HG02588 (cell line): ENCODE measurements at regions not wholly inside any gene's neighbourhood (a gene's known extent, or its start where the extent isn't known, plus 50 kb on each side); places are given as distances from the start of the nearest gene placed in this dataset.

Experiments
- ATAC-seq: cut with Tn5 transposase; IDR thresholded peaks from one replicate; pipeline ENCODE4 v1.9.1; 2021; ENCODE audit warnings: mild to moderate bottlenecking, moderate library complexity; ENCODE audit not compliant: unreplicated experiment

DNA sequence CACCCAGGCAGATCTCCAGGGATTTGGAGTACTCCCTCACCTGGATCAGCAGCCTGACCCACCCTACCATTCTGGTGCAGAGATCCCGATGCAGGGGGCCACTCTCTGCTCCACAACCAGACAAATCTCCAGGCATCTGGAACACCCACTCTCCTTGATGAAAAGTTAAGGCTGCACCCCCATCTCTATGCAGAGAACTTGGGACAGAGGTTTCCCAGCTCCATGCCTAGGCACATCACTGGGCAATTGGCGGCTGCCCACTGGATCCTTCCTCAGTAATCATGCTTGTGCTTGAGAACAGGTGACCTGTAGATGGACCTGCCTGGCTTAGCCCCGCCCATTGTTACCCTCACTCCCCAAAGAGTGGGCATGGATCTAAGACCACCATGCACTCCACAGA, 624.9 kb downstream of the CBLN2 start:
- no peak for ATAC-seq

- no peak for ATAC-seq
These were observed 630.5 kb downstream of the CBLN2 start for GRCh38 chr18:71913641-71914040.

DNA sequence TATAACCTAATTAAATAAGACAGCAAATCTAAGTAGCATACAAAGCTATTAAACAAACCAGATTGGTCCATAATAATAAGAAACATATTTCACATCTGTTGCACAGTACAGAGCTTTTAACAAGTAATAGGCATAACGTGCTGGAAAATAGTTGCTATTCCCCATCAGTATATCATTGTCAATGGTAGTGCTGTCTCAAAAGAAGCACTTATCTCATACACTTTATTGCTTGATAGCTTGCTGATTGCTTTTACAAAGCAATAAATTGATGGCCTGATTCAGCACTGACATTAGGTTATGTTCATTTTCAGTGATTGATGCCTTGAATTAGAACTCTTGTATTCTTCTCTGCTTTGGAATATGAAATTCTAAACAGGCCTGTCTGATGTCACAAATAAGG, 641.7 kb downstream of the CBLN2 start:
- ATAC-seq, result no peak

- ATAC-seq, result no peak
These were observed 644.3 kb downstream of the CBLN2 start for GRCh38 chr18:71899707-71900472.

- ATAC-seq, result no peak
These were observed 645.0 kb downstream of the CBLN2 start for GRCh38 chr18:71899183-71899582.

DNA sequence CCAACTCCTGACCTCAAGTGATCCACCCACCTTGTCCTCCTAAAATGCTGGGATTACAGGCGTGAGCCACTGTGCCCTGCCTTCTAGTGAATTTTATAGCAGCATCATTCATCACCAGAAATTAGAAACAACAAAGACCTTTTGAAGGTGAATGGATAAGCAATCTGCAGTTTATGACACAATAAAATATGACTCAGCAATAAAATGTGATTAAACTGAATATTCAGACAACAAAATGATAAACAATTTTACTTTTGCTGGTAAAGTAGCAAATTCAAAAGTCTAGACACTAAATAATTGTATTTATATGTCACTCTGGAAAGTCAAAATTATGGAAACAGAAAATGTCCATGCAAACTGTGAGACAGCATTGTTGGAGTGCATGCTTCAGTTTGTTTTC, 656.6 kb downstream of the CBLN2 start:
- ATAC-seq, result no peak

DNA sequence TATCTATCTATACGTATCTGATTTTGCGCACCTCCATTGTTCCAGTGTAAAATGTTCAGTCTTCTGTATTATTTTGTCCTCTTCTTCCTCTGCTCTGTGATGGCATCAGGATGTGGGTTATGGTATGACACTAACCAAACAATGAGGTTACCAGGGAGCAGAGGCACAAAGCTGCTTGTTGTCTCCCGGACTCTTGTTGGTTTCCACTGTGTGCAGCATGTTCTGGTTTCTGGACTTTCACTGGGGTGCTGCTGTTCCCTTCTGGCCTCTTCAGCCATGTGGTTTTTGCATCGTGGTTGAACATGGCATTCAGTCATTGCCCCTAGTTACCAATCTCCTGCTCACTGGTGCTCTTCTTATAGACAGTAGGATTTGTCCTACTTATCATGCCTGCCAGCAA, 665.9 kb downstream of the CBLN2 start:
- ATAC-seq, result no peak

GRCh38 chr18:71873695-71874094, 670.4 kb downstream of the CBLN2 start:
- no peak for ATAC-seq

- ATAC-seq, result no peak
These were observed 678.3 kb downstream of the CBLN2 start for GRCh38 chr18:71865888-71866287.

DNA sequence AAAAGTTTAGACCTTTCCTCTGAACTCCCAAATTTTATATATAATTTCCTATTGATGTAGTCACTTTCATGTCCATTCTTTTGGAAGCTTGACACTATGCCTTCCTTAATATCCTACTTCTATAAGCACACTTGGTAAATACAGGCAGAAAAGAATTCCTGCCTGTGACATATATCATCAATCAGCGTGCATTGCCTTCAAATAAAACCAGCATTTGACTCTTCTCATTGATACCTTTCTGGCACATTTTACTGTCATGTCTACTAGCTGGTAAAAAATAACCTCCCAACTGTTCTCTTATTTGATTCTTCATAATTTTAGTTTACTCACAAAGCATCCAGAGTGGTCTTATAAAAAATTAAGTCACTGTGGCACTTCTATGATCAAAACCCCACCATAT, 693.5 kb downstream of the CBLN2 start:
- no peak for ATAC-seq

DNA sequence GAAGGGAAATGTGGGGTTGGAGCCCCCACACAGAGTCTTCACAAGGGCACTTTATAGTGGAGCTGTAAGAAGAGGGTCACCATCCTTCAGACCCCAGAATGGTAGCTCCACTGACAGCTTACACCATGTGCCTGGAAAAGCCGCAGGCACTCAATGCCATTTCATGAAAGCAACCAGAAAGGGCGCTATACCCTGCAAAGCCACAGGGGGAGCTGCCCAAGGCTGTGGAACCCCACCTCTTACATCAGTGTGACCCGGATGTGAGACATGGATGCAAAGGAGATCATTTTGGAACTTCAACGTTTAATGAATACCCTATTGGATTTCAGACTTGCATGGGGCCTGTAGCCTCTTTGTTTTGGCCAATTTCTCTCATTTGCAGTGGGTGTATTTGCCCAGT, 694.7 kb downstream of the CBLN2 start:
- no peak for ATAC-seq

GRCh38 chr18:71846716-71847115, 697.4 kb downstream of the CBLN2 start:
- no peak for ATAC-seq

DNA sequence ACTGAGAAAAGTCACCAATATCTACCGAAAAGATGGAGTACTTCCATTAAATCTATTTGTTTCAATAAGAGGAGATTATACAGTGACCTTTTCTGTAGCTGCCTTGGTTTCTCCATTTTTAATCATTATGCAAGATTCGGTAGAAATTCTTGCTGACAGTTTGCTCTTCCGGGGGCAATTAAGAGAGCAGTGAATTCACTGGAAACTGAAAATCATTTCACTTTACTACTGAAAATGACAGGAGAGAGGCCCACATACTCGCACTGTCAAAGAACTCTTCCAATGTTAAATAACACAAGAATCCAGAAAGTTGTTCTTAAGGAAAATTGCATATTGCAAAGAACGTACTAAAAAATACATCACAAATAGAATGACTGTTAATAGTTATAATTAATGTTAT, 699.3 kb downstream of the CBLN2 start:
- no peak for ATAC-seq

DNA sequence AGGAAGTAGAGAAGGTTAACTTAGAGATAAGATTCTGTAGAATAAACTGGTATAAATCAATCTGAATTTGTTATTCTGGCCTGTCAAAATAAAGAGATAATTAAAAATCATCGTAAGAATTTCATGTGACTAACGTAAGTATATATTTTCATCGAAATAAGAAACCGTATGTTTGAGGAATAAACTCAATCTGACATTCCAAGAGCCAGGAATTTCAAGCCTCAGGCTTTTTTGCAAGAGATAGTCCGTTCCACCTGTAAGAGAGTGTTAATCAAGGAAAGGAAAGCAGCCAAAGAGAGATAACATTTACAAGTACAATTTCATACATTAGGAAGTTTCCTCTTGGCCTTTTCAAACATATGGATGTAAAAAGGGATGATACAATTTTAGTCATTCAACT, 701.5 kb downstream of the CBLN2 start:
- ATAC-seq, result no peak

DNA sequence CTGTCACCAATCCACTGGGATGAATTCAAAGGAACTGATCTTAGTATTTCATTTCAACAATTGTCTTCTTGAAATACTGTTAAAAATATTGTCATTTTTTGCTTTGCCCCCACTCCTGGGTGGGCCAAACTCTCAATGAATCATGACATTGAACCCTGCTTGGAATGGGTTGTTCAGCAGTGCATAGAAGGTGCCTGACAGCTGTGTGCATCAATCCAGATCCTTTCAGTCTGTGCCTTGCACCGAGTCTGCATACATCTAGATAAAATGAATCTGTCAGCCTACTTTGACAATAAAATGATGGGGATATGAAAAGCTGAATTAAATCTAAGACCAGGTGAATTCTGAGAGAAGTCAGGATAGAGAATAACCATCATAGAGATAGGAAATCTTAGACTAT, 706.6 kb downstream of the CBLN2 start:
- ATAC-seq, result no peak

DNA sequence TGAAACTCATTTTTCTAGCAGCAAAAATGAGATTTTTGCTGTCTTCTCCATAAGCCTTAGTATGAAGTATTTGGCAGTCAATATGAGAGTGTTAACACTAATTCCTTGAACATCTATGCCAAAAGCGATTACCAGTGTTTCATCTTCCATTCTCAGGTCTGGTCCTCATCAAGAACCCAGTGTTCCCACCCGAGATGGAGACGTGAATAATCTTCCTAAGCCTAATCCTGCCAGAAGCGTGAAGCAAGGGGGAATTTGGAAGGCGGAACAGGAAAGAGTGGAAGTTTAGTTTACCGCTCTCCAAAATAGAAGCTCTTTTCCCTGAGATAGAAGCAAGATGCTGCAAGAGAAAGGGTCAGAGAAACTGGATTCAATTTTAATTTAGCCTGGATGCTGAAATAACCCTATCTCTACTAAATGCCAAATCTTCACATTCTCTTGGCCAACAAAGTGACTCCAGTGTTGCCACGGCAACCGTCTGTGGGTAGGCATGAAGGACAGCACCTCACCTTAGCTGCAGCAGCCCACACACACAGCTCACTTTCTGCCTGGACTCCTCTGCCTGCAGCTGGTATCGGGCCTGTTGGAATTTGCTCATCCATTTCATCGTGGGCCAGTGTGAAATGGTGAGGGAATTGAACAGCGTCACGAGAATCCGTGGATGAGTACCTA, 711.1 kb downstream of the CBLN2 start:
- ATAC-seq, result no peak

DNA sequence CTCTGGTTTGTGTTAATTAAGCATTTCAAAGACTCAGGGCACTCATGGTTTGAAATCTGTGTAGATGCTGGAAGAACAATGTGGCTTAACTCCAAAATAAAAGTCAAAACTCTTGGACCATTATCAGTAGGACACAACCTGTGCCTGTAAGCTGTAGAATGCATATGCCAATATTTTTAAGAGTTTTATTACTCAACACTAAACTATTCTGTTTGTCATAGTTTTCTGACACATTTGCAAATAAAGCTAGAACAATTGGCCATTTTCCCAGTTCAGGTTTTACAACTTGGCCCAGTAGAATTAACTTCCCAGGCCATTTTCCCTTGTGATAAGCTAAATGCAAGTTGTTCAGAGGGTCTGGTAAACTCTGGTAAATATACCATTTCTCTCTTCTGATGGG, 713.1 kb downstream of the CBLN2 start:
- ATAC-seq, result no peak

DNA sequence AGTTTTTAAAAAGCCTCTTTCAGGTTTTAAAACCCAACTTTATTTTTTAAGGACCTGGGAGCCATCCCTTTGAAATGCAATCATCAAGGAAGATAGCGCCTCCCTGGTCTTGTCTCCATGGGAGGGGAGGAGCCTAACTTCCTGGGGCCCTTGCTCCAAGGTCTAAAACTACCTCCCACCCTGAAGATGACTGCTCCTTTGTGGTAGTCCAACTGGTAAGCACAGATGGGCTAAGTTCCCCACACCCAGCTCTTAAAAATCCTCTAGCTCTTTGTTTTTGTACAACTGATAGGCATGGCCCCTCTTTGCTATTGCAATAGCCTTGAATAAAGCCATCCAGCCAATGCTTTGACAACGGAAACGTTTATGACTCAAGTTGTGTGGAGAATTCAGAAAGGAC, 716.8 kb downstream of the CBLN2 start:
- ATAC-seq, result no peak

DNA sequence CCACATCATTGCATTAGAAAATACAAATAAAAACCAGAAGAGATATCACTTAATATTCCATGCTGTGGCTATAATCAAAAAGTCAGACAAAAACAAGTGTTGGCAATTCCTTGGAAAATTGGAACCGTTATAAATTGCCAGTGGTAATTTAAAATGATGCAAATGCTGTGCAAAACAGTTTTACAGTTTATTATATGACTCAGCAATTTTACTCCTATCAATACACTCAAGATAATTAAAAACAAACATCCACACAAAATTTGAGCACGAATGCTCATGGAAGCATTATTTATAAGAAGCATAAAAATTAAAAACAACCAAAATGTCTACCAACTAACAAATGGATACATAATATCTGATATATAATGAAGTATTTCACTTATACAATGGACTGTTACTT, 728.8 kb downstream of the CBLN2 start:
- no peak for ATAC-seq

- no peak for ATAC-seq
These were observed 734.4 kb downstream of the CBLN2 start for GRCh38 chr18:71809711-71810110.

DNA sequence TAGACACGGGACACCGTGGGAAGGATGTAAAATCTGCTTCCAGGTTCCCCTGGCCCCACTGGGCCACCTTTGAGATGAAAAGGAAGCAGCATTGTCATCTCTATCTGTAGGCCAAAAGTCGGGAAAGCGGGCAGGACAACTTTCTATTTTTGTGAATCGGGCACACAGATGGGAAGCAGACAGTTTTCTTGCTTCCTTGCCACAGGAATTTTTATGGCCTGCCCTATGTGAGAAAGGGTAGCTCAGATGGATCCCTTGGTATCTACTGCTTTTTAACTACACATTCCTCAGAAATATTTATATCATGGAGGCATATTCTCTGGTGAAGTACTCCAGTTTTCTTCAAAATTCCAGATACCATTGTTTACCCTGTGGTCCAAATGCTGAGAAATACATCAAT, 735.5 kb downstream of the CBLN2 start:
- no peak for ATAC-seq

- ATAC-seq, result no peak
These were observed 736.6 kb downstream of the CBLN2 start for GRCh38 chr18:71807586-71807985.
